A673 (cell line): ENCODE measurements at regions not wholly inside any gene's neighbourhood (a gene's known extent, or its start where the extent isn't known, plus 50 kb on each side); places are given as distances from the start of the nearest gene placed in this dataset.

ENCODE experiments used
- BruUV-seq: library from RNA; stranded (reverse); fragments of 400-500 nt; replicated peaks from 2 replicates; lab custom pipeline; 2021; lab: Mats Ljungman, UMichigan
- CTCF ChIA-PET: fragments of 300-600 bp; sonication (Branson Sonifier 250); formaldehyde crosslinking; loops from one replicate; lab custom pipeline; 2022; ENCODE audit warnings: antibody characterized with exemption; lab: Charles Lee
- POLR2A ChIA-PET: fragments of 300-600 bp; sonication (Branson Sonifier 250); formaldehyde crosslinking; loops from one replicate; lab custom pipeline; 2022; ENCODE audit warnings: antibody characterized with exemption; ENCODE audit not compliant: low non-redundant PET; lab: Charles Lee
- DNase-seq: peaks from one replicate; pipeline ENCODE4 v3.0.0-alpha.2; 2015; ENCODE audit warnings: low spot score
- H3K27ac ChIP-seq: fragments of 200-600 bp; sonication (generic); 2 replicates; pipeline ENCODE4 v1.5.1; 2016; ENCODE audit warnings: mixed run types, low read depth, mild to moderate bottlenecking, mixed read lengths, antibody characterized with exemption, low read length; ENCODE audit not compliant: poor library complexity, severe bottlenecking
- H3K27me3 ChIP-seq: fragments of 200-600 bp; sonication (generic); replicated peaks from 2 replicates; pipeline ENCODE4 v1.6.1; 2017; ENCODE audit warnings: mixed run types, low read depth, mild to moderate bottlenecking, mixed read lengths, antibody characterized with exemption, low read length; ENCODE audit not compliant: insufficient read depth, poor library complexity
- H3K36me3 ChIP-seq: fragments of 200-600 bp; sonication (generic); 2 replicates; pipeline ENCODE4 v1.6.1; 2016; ENCODE audit warnings: mixed run types, mild to moderate bottlenecking, mixed read lengths, antibody characterized with exemption, low read length; ENCODE audit not compliant: insufficient read depth, poor library complexity, severe bottlenecking
- H3K4me1 ChIP-seq: fragments of 200-600 bp; sonication (generic); 2 replicates; pipeline ENCODE4 v1.6.1; 2017; ENCODE audit warnings: mixed run types, mild to moderate bottlenecking, mixed read lengths, antibody characterized with exemption, low read length; ENCODE audit not compliant: insufficient read depth, poor library complexity, severe bottlenecking
- H3K4me3 ChIP-seq: fragments of 200-600 bp; sonication (generic); 2 replicates; pipeline ENCODE4 v1.5.1; 2016; ENCODE audit warnings: low read depth, mixed run types, mild to moderate bottlenecking, mixed read lengths, low read length; ENCODE audit not compliant: poor library complexity, severe bottlenecking
- H3K9me3 ChIP-seq: fragments of 200-600 bp; sonication (generic); 2 replicates; pipeline ENCODE4 v1.6.1; 2016; ENCODE audit warnings: mixed run types, low read depth, mild to moderate bottlenecking, mixed read lengths, antibody characterized with exemption, low read length; ENCODE audit not compliant: poor library complexity, severe bottlenecking
- CTCF ChIP-seq: fragments of 300-800, 200-600 bp; sonication (generic); conservative IDR thresholded peaks from 2 replicates; pipeline ENCODE4 v1.5.1; 2017; ENCODE audit warnings: low read depth, mild to moderate bottlenecking, antibody characterized with exemption, low read length, moderate library complexity, mixed read lengths
- EZH2 ChIP-seq: fragments of 200-600 bp; sonication (generic); IDR thresholded peaks from 2 replicates; pipeline ENCODE4 v1.6.1; 2017; ENCODE audit warnings: borderline replicate concordance, low read depth, mild to moderate bottlenecking, mixed read lengths, antibody characterized with exemption, low read length; ENCODE audit not compliant: poor library complexity, severe bottlenecking
- intact Hi-C: fragments of 100-400 bp; cut with micrococcal nuclease; formaldehyde crosslinking; loops from one replicate; pipeline ENCODE4 v1.10.0; 2022; ENCODE audit not compliant: unreplicated experiment

GRCh38 chr21:19767546-19767945, 1230.7 kb upstream of the NCAM2 start:
- POLR2A ChIA-PET, result no interaction called here
- H3K9me3 ChIP-seq, result peaks cover 22% of the 10 kb centered on the region
- intact Hi-C loops, result no loop called here

DNA sequence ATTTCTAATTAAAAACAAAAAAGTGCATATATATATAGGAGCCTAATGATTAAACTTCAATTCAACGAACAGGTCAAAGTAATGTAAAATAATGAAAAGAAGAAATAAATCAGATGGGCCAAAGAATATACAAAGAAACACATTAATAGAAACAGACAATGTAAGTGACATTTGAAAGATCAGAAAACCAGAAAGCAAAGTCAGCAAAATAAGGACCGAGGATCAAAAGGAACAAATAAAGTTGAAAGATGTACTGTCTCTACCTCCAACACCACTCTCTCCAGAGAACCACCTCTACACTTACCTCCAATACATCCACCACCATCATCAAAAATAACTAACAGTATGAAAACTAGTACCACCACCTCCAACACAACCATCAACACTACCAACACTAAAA, 1226.3 kb upstream of the NCAM2 start:
- no TSS peak for BruUV-seq
- TF ChIP-seq CTCF (no peak), EZH2 (no peak)
- ChIA-PET POLR2A (no interaction called here), CTCF (no interaction called here)
- peaks cover 34% of the 10 kb centered on the region for H3K9me3 ChIP-seq
- no peak for DNase-seq
- no peak overlapping the region for H3K27ac ChIP-seq
- no peaks in the 10 kb centered on the region for H3K27me3 ChIP-seq
- no peak overlapping the region for H3K4me3 ChIP-seq
- H3K36me3 ChIP-seq, result no peaks in the 10 kb centered on the region
- no peaks in the 10 kb centered on the region for H3K4me1 ChIP-seq
- intact Hi-C loops, result no loop called here

More at GRCh38 chr21:19767546-19767945, 1230.7 kb upstream of the NCAM2 start:
- Histone ChIP-seq H3K36me3 (no peaks in the 10 kb centered on the region), H3K27ac (no peak overlapping the region), H3K27me3 (no peaks in the 10 kb centered on the region), H3K4me3 (no peak overlapping the region), H3K4me1 (no peaks in the 10 kb centered on the region)
- no TSS peak for BruUV-seq
- TF ChIP-seq EZH2 (no peak), CTCF (no peak)
- no peak for DNase-seq
- CTCF ChIA-PET, result no interaction called here

DNA sequence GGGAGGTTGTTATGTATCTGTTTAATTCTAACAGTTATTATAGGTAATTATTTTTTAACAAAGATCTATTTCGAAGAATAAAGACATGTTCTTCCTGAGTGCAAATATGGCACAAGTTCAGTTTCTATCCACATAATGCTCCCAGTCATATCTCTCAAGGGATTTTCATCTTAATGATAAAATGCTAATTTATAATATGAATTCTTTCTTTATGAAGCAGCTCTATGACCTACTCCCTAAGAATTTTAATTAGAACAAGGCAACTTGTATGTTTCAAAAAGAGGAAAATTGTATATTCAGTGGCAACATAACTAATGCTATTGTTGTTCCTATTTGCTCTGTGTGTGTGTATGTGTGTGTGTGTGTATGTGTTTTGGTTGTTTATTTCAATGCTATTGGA, 1222.1 kb upstream of the NCAM2 start:
- BruUV-seq, result no TSS peak
- POLR2A ChIA-PET, result no interaction called here

More for the DNA sequence above, 1222.1 kb upstream of the NCAM2 start:
- CTCF ChIA-PET, result no interaction called here
- no peak for TF ChIP-seq CTCF
- TF ChIP-seq EZH2, result no peak
- intact Hi-C loops, result no loop called here
- H3K9me3 ChIP-seq, result peaks cover 35% of the 10 kb centered on the region
- H3K36me3 ChIP-seq, result no peaks in the 10 kb centered on the region
- no peak overlapping the region for H3K4me3 ChIP-seq
- H3K4me1 ChIP-seq, result no peaks in the 10 kb centered on the region
- DNase-seq, result no peak
- no peak overlapping the region for H3K27ac ChIP-seq
- H3K27me3 ChIP-seq, result no peaks in the 10 kb centered on the region
